Colonic mucosa (tissue), 4 donors: ENCODE measurements at regions not wholly inside any gene's neighbourhood (a gene's known extent, or its start where the extent isn't known, plus 50 kb on each side); places are given as distances from the start of the nearest gene placed in this dataset.

Experiments
- DNase-seq: peaks from one replicate; pipeline ENCODE4 v3.0.0-alpha.2; 2020
- H3K27ac ChIP-seq: fragments of 200-600 bp; one replicate; pipeline ENCODE4 v1.8.0; 2021
- H3K27me3 ChIP-seq: fragments of 200-600 bp; one replicate; pipeline ENCODE4 v1.8.0; 2021
- H3K36me3 ChIP-seq: fragments of 200-600 bp; one replicate; pipeline ENCODE4 v1.8.0; 2021
- H3K4me1 ChIP-seq: fragments of 200-600 bp; one replicate; pipeline ENCODE4 v1.8.0; 2021; ENCODE audit warnings: mild to moderate bottlenecking
- H3K4me3 ChIP-seq: fragments of 200-600 bp; one replicate; pipeline ENCODE4 v1.8.0; 2021
- H3K9ac ChIP-seq, 2 donors: one replicate each; pipeline ENCODE4 v1.7.0; 2013; ENCODE audit warnings: control low read depth in 2 of 2, low read depth in 2 of 2, low read length in 2 of 2
- H3K9me3 ChIP-seq: fragments of 200-600 bp; one replicate; pipeline ENCODE4 v1.8.0; 2021
- intact Hi-C: fragments of 100-400 bp; cut with DNase I; formaldehyde crosslinking; loops from one replicate; pipeline ENCODE4 v1.14.1; 2022
- TF ChIP-seq, protein P1 (sequence below): fragments of 200-600 bp; IDR thresholded peaks from one replicate; pipeline ENCODE4 v1.8.0; 2022; ENCODE audit warnings: antibody characterized with exemption, mild to moderate bottlenecking
- donor health status: healthy.
- donor health status: DM: no; HTN: no; CAD: no.
- donor health status: DM: no; HTN: no; CAD: no.

DNA sequence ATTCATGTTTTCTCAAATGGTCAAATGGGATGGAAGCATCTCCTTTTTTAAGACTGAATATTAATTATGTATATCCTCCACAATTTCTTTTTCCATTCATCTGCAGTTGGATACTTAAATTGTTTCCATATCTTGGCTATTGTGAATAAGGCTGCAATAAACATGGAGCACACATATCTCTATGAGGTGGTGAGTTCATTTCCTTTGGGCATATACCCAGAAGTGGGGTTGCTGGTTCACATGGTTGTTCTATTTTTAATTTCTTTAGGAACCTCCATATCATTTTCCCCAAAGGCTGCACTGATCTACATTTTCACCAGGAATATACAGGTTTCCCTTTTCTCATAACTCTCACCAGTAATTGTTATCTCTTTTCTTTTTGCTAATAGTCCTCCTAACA lies 566.3 kb downstream of the KCTD12 start:
- Histone ChIP-seq H3K36me3 (no peaks in the 10 kb centered on the region), H3K27me3 (no peaks in the 10 kb centered on the region), H3K4me3 (no peak overlapping the region), H3K9me3 (no peaks in the 10 kb centered on the region), H3K27ac (no peak overlapping the region), H3K9ac (no peak overlapping the region), H3K4me1 (no peaks in the 10 kb centered on the region)
- intact Hi-C loops = no loop called here
- TF ChIP-seq, protein P1, sequence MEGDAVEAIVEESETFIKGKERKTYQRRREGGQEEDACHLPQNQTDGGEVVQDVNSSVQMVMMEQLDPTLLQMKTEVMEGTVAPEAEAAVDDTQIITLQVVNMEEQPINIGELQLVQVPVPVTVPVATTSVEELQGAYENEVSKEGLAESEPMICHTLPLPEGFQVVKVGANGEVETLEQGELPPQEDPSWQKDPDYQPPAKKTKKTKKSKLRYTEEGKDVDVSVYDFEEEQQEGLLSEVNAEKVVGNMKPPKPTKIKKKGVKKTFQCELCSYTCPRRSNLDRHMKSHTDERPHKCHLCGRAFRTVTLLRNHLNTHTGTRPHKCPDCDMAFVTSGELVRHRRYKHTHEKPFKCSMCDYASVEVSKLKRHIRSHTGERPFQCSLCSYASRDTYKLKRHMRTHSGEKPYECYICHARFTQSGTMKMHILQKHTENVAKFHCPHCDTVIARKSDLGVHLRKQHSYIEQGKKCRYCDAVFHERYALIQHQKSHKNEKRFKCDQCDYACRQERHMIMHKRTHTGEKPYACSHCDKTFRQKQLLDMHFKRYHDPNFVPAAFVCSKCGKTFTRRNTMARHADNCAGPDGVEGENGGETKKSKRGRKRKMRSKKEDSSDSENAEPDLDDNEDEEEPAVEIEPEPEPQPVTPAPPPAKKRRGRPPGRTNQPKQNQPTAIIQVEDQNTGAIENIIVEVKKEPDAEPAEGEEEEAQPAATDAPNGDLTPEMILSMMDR = no peak
- DNase-seq = no peak

DNA sequence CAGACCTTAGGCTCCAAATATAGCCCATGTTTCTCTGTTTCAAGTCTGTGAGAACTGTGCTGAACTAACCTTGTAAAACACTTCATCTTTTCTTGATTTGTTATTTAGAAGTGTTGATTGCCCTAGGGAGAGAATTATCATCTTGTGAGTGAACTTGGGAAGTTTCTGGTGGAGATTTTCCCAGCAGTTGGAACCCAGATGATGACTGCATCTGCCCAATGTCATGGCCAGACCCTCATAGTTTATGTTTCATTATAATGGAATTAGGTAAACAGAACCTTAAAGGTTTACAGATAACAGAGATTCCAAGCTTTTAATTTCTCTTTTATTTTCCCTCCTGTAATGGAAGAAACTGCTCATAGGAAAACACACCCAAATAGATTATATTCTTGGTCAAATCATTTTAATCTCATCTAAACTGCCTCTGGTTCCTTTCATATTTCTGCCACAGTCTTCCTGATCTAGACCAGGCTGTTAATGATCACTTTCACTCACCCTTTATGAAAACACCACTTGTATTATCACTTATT lies 569.1 kb downstream of the KCTD12 start:
- Histone ChIP-seq H3K9ac (no peak overlapping the region), H3K27me3 (no peaks in the 10 kb centered on the region), H3K36me3 (no peaks in the 10 kb centered on the region), H3K27ac (no peak overlapping the region), H3K9me3 (no peaks in the 10 kb centered on the region), H3K4me3 (no peak overlapping the region), H3K4me1 (no peaks in the 10 kb centered on the region)
- intact Hi-C loops = no loop called here
- DNase-seq = no peak
- TF ChIP-seq, protein P1 = no peak

GRCh38 chr13:76314495-76314894 lies 571.7 kb downstream of the KCTD12 start:
- no peaks in the 10 kb centered on the region for H3K27me3 ChIP-seq
- no peaks in the 10 kb centered on the region for H3K9me3 ChIP-seq
- intact Hi-C loops = no loop called here
- no peak for DNase-seq
- no peak overlapping the region for H3K4me3 ChIP-seq
- no peaks in the 10 kb centered on the region for H3K4me1 ChIP-seq
- H3K9ac ChIP-seq = no peak overlapping the region
- TF ChIP-seq, protein P1 = no peak
- H3K36me3 ChIP-seq = no peaks in the 10 kb centered on the region
- H3K27ac ChIP-seq = no peak overlapping the region

- no peaks in the 10 kb centered on the region for H3K4me1 ChIP-seq
Measured at GRCh38 chr13:76307142-76307541, 579.1 kb downstream of the KCTD12 start.

GRCh38 chr13:76300688-76301087 lies 585.5 kb downstream of the KCTD12 start:
- no peaks in the 10 kb centered on the region for H3K9me3 ChIP-seq
- intact Hi-C loops = no loop called here

More at GRCh38 chr13:76307142-76307541, 579.1 kb downstream of the KCTD12 start:
- Histone ChIP-seq H3K36me3 (no peaks in the 10 kb centered on the region), H3K4me3 (no peak overlapping the region), H3K27ac (no peak overlapping the region), H3K27me3 (no peaks in the 10 kb centered on the region), H3K9ac (no peak overlapping the region), H3K9me3 (no peaks in the 10 kb centered on the region)
- TF ChIP-seq, protein P1 = no peak
- no peak for DNase-seq
- intact Hi-C loops = no loop called here

More at GRCh38 chr13:76300688-76301087, 585.5 kb downstream of the KCTD12 start:
- TF ChIP-seq, protein P1 = no peak
- Histone ChIP-seq H3K27me3 (no peaks in the 10 kb centered on the region), H3K9ac (no peak overlapping the region), H3K27ac (no peak overlapping the region), H3K4me3 (no peak overlapping the region), H3K4me1 (no peaks in the 10 kb centered on the region), H3K36me3 (no peaks in the 10 kb centered on the region)
- no peak for DNase-seq
